SKM-1 (cell line): ENCODE measurements at regions not wholly inside any gene's neighbourhood (a gene's known extent, or its start where the extent isn't known, plus 50 kb on each side); places are given as distances from the start of the nearest gene placed in this dataset.
A peak's percentile ranks its signal among the peaks of the same experiment; 100 is the strongest.

Source experiments
- DNase-seq: peaks from one replicate; lab custom pipeline; 2025; ENCODE audit not compliant: unreplicated experiment; lab: John Stamatoyannopoulos, UW

- DNase-seq = no peak
Measured at GRCh38 chr21:39056636-39057035, 126.6 kb downstream of the PSMG1 start.

GRCh38 chr21:39055167-39055767 is 128.0 kb downstream of the PSMG1 start:
- peak; percentile 44 for DNase-seq

- no peak for DNase-seq
Measured at GRCh38 chr21:39054066-39054465, 129.2 kb downstream of the PSMG1 start.

GRCh38 chr21:39053126-39053525 is 130.1 kb downstream of the PSMG1 start:
- no peak for DNase-seq

GRCh38 chr21:39052718-39053117 is 130.5 kb downstream of the PSMG1 start:
- no peak for DNase-seq

- DNase-seq = no peak
Measured at GRCh38 chr21:39051588-39051949, 131.7 kb downstream of the PSMG1 start.

- DNase-seq = no peak
Measured at GRCh38 chr21:39050841-39051587, 132.2 kb downstream of the PSMG1 start.

- DNase-seq = no peak
Measured at GRCh38 chr21:39048574-39048973, 134.7 kb downstream of the PSMG1 start.

- no peak for DNase-seq
Measured at GRCh38 chr21:39048064-39048463, 135.2 kb downstream of the PSMG1 start.

GRCh38 chr21:39047046-39047445 is 136.2 kb downstream of the PSMG1 start:
- no peak for DNase-seq

- DNase-seq = no peak
Measured at GRCh38 chr21:39046236-39046916, 136.9 kb downstream of the PSMG1 start.

GRCh38 chr21:39041816-39042215 is 141.4 kb downstream of the PSMG1 start:
- no peak for DNase-seq

GRCh38 chr21:39040494-39041110 is 142.6 kb downstream of the PSMG1 start:
- DNase-seq = no peak

- no peak for DNase-seq
Measured at GRCh38 chr21:39037807-39038405, 145.3 kb downstream of the PSMG1 start.

- DNase-seq = no peak
Measured at GRCh38 chr21:39036581-39036980, 146.7 kb downstream of the PSMG1 start.

GRCh38 chr21:39034590-39035536 is 148.4 kb downstream of the PSMG1 start:
- DNase-seq = no peak

- no peak for DNase-seq
Measured at GRCh38 chr21:39033878-39034589, 149.2 kb downstream of the PSMG1 start.

GRCh38 chr21:39029900-39030884 is 153.1 kb downstream of the PSMG1 start:
- no peak for DNase-seq
